ENCODE measurements at regions not wholly inside any gene's neighbourhood (a gene's known extent, or its start where the extent isn't known, plus 50 kb on each side); places are given as distances from the start of the nearest gene placed in this dataset.

DNA sequence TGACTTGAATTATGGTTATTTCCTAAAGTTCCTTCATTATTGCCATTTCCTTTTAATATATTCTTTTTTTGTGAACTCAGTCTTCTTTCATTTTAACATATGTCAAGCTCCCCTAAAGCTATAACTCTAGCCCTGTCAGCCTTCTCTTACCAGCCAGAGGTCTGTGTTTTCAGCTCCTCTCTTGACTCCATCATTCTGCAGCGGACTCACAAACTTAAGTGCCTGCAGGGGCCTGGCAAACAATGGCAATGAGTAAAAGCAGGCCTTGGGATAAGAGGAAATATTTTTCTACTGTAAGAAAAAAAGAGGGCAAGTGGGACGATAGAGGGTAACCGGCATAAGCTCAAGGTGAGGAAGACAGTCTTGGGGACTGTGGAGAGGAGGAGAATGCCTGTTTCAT is 424.5 kb upstream of the RGS6 start:
- no peak for TF ChIP-seq POLR2A (IDR thresholded peaks at IDR 0.05; ENCODE audit: low read length)
- TF ChIP-seq GATA1 (IDR thresholded peaks at IDR 0.05; ENCODE audit: low read depth, low read length): no peak

Measured in erythroblast (primary cell).